ENCODE measurements at regions not wholly inside any gene's neighbourhood (a gene's known extent, or its start where the extent isn't known, plus 50 kb on each side); places are given as distances from the start of the nearest gene placed in this dataset.

- Histone ChIP-seq H3K79me2 (ENCODE audit: control insufficient read depth, insufficient read depth, low read length) (no peaks in the 10 kb centered on the region), H2AFZ (ENCODE audit: low read length) (no peak overlapping the region), H3K9me3 (ENCODE audit: control insufficient read depth, insufficient read depth, low read depth, low read length) (no peaks in the 10 kb centered on the region), H3K4me3 (replicated peaks in 1 of 4; ENCODE audit: control extremely low read depth in 1 of 4, insufficient read depth in 1 of 4, low read depth in 3 of 4, low read length in 4 of 4) (no peak overlapping the region), H4K20me1 (ENCODE audit: control insufficient read depth, extremely low read depth, insufficient read depth, low read length) (no peaks in the 10 kb centered on the region), H3K27me3 (ENCODE audit: control insufficient read depth, insufficient read depth, low read length) (peaks cover 2% of the 10 kb centered on the region), H3K4me2 (ENCODE audit: extremely low read depth, insufficient read depth, low read length) (no peak overlapping the region), H3K36me3 (ENCODE audit: control insufficient read depth, insufficient read depth, low read length) (no peaks in the 10 kb centered on the region), H3K4me1 (ENCODE audit: control insufficient read depth, extremely low read depth, insufficient read depth, low read length) (no peaks in the 10 kb centered on the region), H3K9ac (ENCODE audit: insufficient read depth, low read length) (no peak overlapping the region), H3K27ac (ENCODE audit: insufficient read depth, low read length) (no peak overlapping the region)
- no peak for DNase-seq (ENCODE audit: low read depth in 2 of 2)
- TF ChIP-seq, protein P1, sequence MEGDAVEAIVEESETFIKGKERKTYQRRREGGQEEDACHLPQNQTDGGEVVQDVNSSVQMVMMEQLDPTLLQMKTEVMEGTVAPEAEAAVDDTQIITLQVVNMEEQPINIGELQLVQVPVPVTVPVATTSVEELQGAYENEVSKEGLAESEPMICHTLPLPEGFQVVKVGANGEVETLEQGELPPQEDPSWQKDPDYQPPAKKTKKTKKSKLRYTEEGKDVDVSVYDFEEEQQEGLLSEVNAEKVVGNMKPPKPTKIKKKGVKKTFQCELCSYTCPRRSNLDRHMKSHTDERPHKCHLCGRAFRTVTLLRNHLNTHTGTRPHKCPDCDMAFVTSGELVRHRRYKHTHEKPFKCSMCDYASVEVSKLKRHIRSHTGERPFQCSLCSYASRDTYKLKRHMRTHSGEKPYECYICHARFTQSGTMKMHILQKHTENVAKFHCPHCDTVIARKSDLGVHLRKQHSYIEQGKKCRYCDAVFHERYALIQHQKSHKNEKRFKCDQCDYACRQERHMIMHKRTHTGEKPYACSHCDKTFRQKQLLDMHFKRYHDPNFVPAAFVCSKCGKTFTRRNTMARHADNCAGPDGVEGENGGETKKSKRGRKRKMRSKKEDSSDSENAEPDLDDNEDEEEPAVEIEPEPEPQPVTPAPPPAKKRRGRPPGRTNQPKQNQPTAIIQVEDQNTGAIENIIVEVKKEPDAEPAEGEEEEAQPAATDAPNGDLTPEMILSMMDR (conservative IDR thresholded peaks at IDR 0.05 in 1 of 2, IDR thresholded peaks at IDR 0.05 in 1 of 2; ENCODE audit: low read depth in 1 of 2, low read length in 2 of 2) = no peak
- no peak for TF ChIP-seq EZH2 (IDR thresholded peaks at IDR 0.05; ENCODE audit: low read length, missing control alignments)
Observed at GRCh38 chr2:133908171-133908570, 339.9 kb upstream of the NCKAP5 start.

DNA sequence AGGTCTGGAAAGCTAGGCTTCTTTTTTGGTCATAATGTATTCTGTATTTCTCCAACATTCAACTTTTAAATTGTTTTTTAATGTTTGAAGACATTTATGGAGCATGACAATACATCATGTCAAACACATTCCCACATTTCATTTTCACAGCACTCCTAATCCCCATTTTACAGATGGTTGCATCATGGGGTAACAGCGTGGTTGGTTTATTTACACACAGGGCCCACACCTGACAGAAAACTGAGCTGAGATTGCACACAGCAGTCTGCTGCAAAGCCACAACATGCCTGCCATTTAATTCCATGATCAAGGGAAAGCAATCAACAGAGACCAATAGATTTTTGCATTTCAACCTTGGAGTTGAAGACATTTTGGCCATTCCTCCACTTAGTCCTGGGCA lies 335.7 kb upstream of the MGAT5 start:
- no peaks in the 10 kb centered on the region for H3K27me3 ChIP-seq (ENCODE audit: control insufficient read depth, insufficient read depth, low read length)
- H2AFZ ChIP-seq (ENCODE audit: low read length) = no peak overlapping the region
- no peak overlapping the region for H3K4me2 ChIP-seq (ENCODE audit: extremely low read depth, insufficient read depth, low read length)
- no peak overlapping the region for H3K27ac ChIP-seq (ENCODE audit: insufficient read depth, low read length)
- H4K20me1 ChIP-seq (ENCODE audit: control insufficient read depth, extremely low read depth, insufficient read depth, low read length) = no peaks in the 10 kb centered on the region
- no peaks in the 10 kb centered on the region for H3K79me2 ChIP-seq (ENCODE audit: control insufficient read depth, insufficient read depth, low read length)
- DNase-seq (ENCODE audit: low read depth in 2 of 2) = no peak
- H3K4me3 ChIP-seq (replicated peaks in 1 of 4; ENCODE audit: control extremely low read depth in 1 of 4, insufficient read depth in 1 of 4, low read depth in 3 of 4, low read length in 4 of 4) = no peak overlapping the region
- no peaks in the 10 kb centered on the region for H3K4me1 ChIP-seq (ENCODE audit: control insufficient read depth, extremely low read depth, insufficient read depth, low read length)
- TF ChIP-seq, protein P1 (conservative IDR thresholded peaks at IDR 0.05 in 1 of 2, IDR thresholded peaks at IDR 0.05 in 1 of 2; ENCODE audit: low read depth in 1 of 2, low read length in 2 of 2) = no peak
- TF ChIP-seq EZH2 (IDR thresholded peaks at IDR 0.05; ENCODE audit: low read length, missing control alignments) = no peak
- H3K36me3 ChIP-seq (ENCODE audit: control insufficient read depth, insufficient read depth, low read length) = no peaks in the 10 kb centered on the region
- H3K9me3 ChIP-seq (ENCODE audit: control insufficient read depth, insufficient read depth, low read depth, low read length) = no peaks in the 10 kb centered on the region
- H3K9ac ChIP-seq (ENCODE audit: insufficient read depth, low read length) = no peak overlapping the region

GRCh38 chr2:133919285-133919684 lies 334.6 kb upstream of the MGAT5 start:
- Histone ChIP-seq H2AFZ (ENCODE audit: low read length) (no peak overlapping the region), H3K9me3 (ENCODE audit: control insufficient read depth, insufficient read depth, low read depth, low read length) (no peaks in the 10 kb centered on the region), H3K4me3 (replicated peaks in 1 of 4; ENCODE audit: control extremely low read depth in 1 of 4, insufficient read depth in 1 of 4, low read depth in 3 of 4, low read length in 4 of 4) (no peak overlapping the region), H4K20me1 (ENCODE audit: control insufficient read depth, extremely low read depth, insufficient read depth, low read length) (no peaks in the 10 kb centered on the region), H3K4me1 (ENCODE audit: control insufficient read depth, extremely low read depth, insufficient read depth, low read length) (no peaks in the 10 kb centered on the region), H3K4me2 (ENCODE audit: extremely low read depth, insufficient read depth, low read length) (no peak overlapping the region), H3K79me2 (ENCODE audit: control insufficient read depth, insufficient read depth, low read length) (no peaks in the 10 kb centered on the region), H3K27me3 (ENCODE audit: control insufficient read depth, insufficient read depth, low read length) (no peaks in the 10 kb centered on the region), H3K36me3 (ENCODE audit: control insufficient read depth, insufficient read depth, low read length) (no peaks in the 10 kb centered on the region), H3K27ac (ENCODE audit: insufficient read depth, low read length) (no peak overlapping the region), H3K9ac (ENCODE audit: insufficient read depth, low read length) (no peak overlapping the region)
- TF ChIP-seq EZH2 (IDR thresholded peaks at IDR 0.05; ENCODE audit: low read length, missing control alignments) = no peak
- TF ChIP-seq, protein P1 (conservative IDR thresholded peaks at IDR 0.05 in 1 of 2, IDR thresholded peaks at IDR 0.05 in 1 of 2; ENCODE audit: low read depth in 1 of 2, low read length in 2 of 2) = no peak
- no peak for DNase-seq (ENCODE audit: low read depth in 2 of 2)
